Natural killer cell treated with Interleukin-12 subunit alpha and Interleukin-12 subunit beta and Interleukin-15 and Interleukin-18, amount 100 ng/mL, for 72 hours (primary cell): ENCODE measurements at regions not wholly inside any gene's neighbourhood (a gene's known extent, or its start where the extent isn't known, plus 50 kb on each side); places are given as distances from the start of the nearest gene placed in this dataset.

ENCODE experiments used
- ATAC-seq, 2 donors: fragments of 150-1000 bp; cut with Tn5 transposase in 1 of 2; sonication (Bioruptor Pico), chemical (Tn5 transposase) in 1 of 2; 2 replicates each; pipeline ENCODE4 v1.10.0; 2021
- DNase-seq: peaks from one replicate; pipeline ENCODE4 v3.0.0; 2022; ENCODE audit warnings: low spot score
- H3K27ac Mint-ChIP-seq, 2 donors: 1 replicate in 1 of 2; 2 replicates in 1 of 2; pipeline ENCODE4 v1.8.0; 2022; ENCODE audit warnings: mixed read lengths in 2 of 2, mild to moderate bottlenecking in 1 of 2, moderate library complexity in 1 of 2
- H3K27me3 Mint-ChIP-seq, 2 donors: 1 replicate in 1 of 2; 2 replicates in 1 of 2; pipeline ENCODE4 v1.8.0; 2022; ENCODE audit warnings: mixed read lengths in 2 of 2
- H3K36me3 Mint-ChIP-seq: one replicate; pipeline ENCODE4 v1.8.0; 2022; ENCODE audit warnings: mixed read lengths
- H3K4me1 Mint-ChIP-seq, 2 donors: 1 replicate in 1 of 2; 2 replicates in 1 of 2; pipeline ENCODE4 v1.8.0; 2022; ENCODE audit warnings: low read depth in 2 of 2, mixed read lengths in 2 of 2, mild to moderate bottlenecking in 1 of 2
- H3K4me3 Mint-ChIP-seq: one replicate; pipeline ENCODE4 v1.8.0; 2022; ENCODE audit warnings: mixed read lengths
- H3K9me3 Mint-ChIP-seq: 2 replicates; pipeline ENCODE4 v1.8.0; 2022; ENCODE audit warnings: mixed read lengths

DNA sequence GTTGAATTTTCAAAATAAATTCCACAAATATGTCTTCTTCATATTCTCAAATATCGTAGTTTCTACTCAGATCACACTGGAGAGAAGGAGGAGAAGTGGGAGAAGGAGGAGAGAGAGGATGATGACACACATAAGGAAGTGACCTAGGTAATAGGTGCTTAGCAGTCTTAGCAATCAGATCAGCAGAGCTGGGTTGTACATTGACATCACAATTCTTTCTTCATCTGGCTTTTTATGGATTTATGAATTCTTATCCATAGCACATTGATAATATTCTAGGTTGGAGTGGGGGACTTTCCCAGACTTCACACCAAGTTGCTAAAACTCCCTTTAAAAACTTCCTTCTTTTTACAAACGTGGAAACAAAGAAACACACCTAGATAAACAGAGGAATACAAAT is 86.9 kb downstream of the FGF9 start:
- H3K36me3 Mint-ChIP-seq = no peaks in the 10 kb centered on the region
- no peak overlapping the region for H3K4me3 Mint-ChIP-seq
- H3K27me3 Mint-ChIP-seq = peaks cover 10 to 26% of the 10 kb centered on the region in 2 donors
- H3K4me1 Mint-ChIP-seq = no peaks in the 10 kb centered on the region
- ATAC-seq (no peak), DNase-seq (no peak)
- no peaks in the 10 kb centered on the region for H3K9me3 Mint-ChIP-seq
- no peak overlapping the region for H3K27ac Mint-ChIP-seq

DNA sequence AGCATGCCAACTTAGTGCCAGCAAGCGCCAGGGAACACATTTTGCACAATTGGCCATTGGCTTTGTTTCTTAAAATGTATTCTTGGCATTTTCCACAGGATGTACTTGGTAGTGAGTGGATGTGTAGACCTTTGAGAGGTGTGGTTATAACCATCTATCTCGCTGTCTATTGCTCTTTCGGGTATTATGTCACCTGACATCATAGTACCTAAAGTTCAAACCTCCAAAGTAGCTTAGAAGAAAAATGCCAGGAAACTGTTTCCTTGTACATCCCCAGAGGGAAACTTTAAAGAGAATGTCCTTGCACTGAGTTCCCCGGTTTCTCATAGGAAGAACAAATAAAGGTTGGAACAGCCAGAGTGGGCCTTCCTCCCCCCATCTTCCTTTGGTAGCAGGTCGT is 87.6 kb downstream of the FGF9 start:
- DNase-seq = no peak
- ATAC-seq = no peak
- Mint-ChIP-seq H3K27ac (no peak overlapping the region), H3K4me3 (no peak overlapping the region), H3K36me3 (no peaks in the 10 kb centered on the region), H3K27me3 (peaks cover 7 to 23% of the 10 kb centered on the region in 2 donors), H3K4me1 (no peaks in the 10 kb centered on the region), H3K9me3 (no peaks in the 10 kb centered on the region)

DNA sequence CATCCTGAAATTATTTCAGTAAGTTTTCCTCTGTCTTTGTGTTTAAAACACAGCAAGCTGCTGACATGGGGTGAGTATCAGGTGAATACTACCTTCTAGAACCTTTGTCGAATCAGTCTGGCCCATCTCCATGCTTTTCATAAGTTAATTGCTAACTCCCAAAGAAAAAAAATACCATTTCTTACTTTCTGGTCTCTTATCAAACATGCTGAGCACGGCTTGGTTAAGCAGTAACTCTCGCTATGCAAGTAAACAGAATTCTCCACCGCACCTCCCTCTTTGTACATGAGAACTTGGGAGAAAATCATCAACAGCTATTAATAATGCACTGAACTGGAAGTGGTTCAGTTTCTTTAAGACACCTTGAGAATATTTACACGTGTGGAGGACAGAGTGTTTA is 88.6 kb downstream of the FGF9 start:
- no peak for ATAC-seq
- no peak overlapping the region for H3K4me3 Mint-ChIP-seq
- H3K36me3 Mint-ChIP-seq = no peaks in the 10 kb centered on the region
- DNase-seq = no peak
- H3K27me3 Mint-ChIP-seq = peaks cover 5 to 17% of the 10 kb centered on the region in 2 donors
- no peaks in the 10 kb centered on the region for H3K4me1 Mint-ChIP-seq
- no peak overlapping the region for H3K27ac Mint-ChIP-seq
- no peaks in the 10 kb centered on the region for H3K9me3 Mint-ChIP-seq

DNA sequence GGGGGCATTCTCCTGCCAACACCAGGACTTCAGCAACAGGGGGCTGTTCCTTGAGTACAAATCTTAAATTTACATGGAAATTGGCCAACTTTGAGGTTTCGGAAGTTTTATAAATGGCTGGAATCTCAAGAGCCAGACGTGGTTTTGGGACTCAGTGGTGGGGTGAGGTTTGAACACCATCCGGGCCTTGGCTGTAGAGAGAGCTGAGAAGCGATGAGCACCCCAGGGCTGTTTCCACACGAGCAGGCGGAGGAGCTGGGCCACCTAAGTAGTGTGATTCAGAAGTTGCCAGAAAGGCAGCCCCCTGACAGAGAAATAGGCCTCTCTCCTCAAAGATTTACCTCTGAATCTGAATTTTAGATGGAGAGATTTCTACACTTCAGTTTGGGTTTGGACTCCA is 89.0 kb downstream of the FGF9 start:
- no peaks in the 10 kb centered on the region for H3K9me3 Mint-ChIP-seq
- peaks cover 5 to 17% of the 10 kb centered on the region in 2 donors for H3K27me3 Mint-ChIP-seq
- H3K4me1 Mint-ChIP-seq = no peaks in the 10 kb centered on the region
- DNase-seq = no peak
- ATAC-seq = no peak
- H3K4me3 Mint-ChIP-seq = no peak overlapping the region
- H3K27ac Mint-ChIP-seq = no peak overlapping the region
- H3K36me3 Mint-ChIP-seq = no peaks in the 10 kb centered on the region

DNA sequence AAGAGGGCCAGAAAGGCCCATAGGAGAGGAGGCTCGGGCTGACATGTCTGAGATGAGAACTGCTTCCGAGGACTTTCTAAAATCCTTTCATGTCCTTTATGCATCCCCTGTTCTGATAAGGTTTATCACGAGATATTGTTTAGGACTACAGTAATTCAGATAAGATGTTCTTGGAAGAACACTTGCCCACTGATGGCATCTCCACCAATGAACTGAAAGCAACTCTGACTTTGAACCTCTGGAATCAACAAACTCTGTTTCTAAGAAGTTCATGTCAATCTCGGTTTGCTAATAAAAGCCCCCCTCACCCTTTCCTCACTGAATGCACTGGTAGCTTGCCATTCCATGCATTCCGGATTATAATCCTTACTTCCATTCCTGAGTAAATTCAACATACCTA is 90.9 kb downstream of the FGF9 start:
- ATAC-seq (no peak), DNase-seq (no peak)
- Mint-ChIP-seq H3K9me3 (no peaks in the 10 kb centered on the region), H3K27me3 (peaks cover 9 to 25% of the 10 kb centered on the region in 2 donors), H3K36me3 (no peaks in the 10 kb centered on the region), H3K4me3 (no peak overlapping the region), H3K27ac (no peak overlapping the region), H3K4me1 (no peaks in the 10 kb centered on the region)

DNA sequence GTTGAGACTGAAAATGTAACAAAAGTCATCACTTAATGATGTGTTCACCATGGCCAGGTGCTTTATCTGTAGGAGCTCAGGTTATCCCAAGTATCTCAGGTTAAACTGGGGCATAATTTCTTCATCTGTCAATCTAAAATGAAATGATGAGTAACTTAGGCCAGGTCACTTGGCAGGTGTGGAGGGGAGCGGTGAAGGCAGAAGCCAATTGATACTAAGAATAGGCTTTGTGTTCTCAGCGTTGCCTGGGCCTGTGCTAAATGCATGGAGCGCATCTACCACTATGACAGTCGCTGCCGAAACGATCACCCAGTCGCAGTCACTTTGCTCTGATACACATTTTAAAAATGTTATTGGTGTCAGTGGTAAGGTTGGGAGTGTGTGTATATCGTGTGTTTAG is 91.6 kb downstream of the FGF9 start:
- ATAC-seq = no peak
- Mint-ChIP-seq H3K36me3 (no peaks in the 10 kb centered on the region), H3K4me1 (no peaks in the 10 kb centered on the region), H3K9me3 (no peaks in the 10 kb centered on the region), H3K4me3 (no peak overlapping the region), H3K27me3 (peaks cover 11 to 27% of the 10 kb centered on the region in 2 donors), H3K27ac (no peak overlapping the region)
- DNase-seq = no peak

DNA sequence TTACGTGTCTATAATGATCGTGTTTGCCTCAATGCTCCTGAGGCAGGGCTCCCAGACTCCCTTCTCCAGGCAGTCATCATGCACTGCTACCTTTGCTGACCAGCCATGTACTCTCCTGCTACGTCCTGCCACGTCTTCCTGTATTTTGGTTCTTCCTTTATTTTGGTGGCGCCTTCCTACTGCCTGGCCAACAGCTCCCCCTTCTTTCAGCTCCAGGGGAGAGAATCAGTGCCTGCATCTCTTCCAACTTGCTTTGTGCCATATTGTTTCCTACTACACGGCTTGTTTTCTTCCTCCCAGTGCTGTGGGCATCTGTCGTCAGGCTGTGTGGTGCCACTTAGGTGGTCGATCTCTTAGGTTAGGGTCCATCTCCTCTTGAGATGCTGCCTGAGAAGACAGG is 96.2 kb downstream of the FGF9 start:
- Mint-ChIP-seq H3K4me3 (no peak overlapping the region), H3K9me3 (peaks cover 4% of the 10 kb centered on the region), H3K36me3 (peaks cover 7% of the 10 kb centered on the region), H3K27ac (no peak overlapping the region), H3K27me3 (peaks cover 11 to 41% of the 10 kb centered on the region in 2 donors), H3K4me1 (no peaks in the 10 kb centered on the region)
- no peak for DNase-seq
- no peak for ATAC-seq

DNA sequence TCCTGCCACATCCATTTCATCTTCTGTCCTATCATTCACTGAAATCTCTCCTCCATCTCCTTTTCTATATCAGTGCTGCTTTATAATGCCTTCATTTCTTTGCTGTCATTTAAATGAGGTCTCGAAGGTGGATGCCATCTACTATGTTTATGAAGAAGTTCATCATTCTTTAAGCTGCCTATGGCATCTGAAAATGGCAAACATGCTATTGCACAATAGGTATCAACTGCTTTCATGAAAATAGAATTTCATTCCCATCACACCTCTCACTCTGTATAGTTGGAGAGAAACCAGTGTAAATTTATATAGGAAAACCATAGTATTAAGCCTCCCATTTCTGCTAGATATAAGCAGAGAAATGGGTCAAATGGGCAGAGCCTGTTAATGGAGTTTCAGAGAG is 100.2 kb downstream of the FGF9 start:
- Mint-ChIP-seq H3K4me3 (no peak overlapping the region), H3K9me3 (peaks cover 7% of the 10 kb centered on the region), H3K4me1 (no peaks in the 10 kb centered on the region), H3K36me3 (peaks cover 7% of the 10 kb centered on the region), H3K27me3 (peaks cover 9 to 43% of the 10 kb centered on the region in 2 donors), H3K27ac (no peak overlapping the region)
- ATAC-seq = no peak
- no peak for DNase-seq

DNA sequence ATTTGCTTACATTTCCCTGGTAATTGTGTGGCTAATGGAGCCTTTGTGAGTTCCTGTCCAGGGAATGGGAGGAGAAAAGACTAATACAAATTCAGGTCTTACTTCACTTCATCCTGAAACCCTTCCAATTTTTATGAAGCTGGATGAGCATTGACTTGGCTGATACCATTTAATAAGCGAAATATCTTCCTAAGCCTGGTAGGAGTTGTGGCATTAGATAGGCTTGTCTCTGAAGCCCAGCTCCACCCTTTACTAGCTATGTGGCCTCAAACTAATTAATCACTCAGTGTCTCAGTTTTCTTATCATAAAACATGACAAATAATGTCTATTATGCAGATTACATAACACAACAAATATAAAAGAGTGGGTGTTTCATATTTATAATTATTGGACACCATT is 106.3 kb downstream of the FGF9 start:
- peaks cover 8% of the 10 kb centered on the region for H3K9me3 Mint-ChIP-seq
- H3K4me1 Mint-ChIP-seq = no peaks in the 10 kb centered on the region
- H3K4me3 Mint-ChIP-seq = no peak overlapping the region
- no peak for DNase-seq
- ATAC-seq = no peak
- H3K27ac Mint-ChIP-seq = no peak overlapping the region
- peaks cover 4 to 21% of the 10 kb centered on the region in 2 donors for H3K27me3 Mint-ChIP-seq
- no peaks in the 10 kb centered on the region for H3K36me3 Mint-ChIP-seq

DNA sequence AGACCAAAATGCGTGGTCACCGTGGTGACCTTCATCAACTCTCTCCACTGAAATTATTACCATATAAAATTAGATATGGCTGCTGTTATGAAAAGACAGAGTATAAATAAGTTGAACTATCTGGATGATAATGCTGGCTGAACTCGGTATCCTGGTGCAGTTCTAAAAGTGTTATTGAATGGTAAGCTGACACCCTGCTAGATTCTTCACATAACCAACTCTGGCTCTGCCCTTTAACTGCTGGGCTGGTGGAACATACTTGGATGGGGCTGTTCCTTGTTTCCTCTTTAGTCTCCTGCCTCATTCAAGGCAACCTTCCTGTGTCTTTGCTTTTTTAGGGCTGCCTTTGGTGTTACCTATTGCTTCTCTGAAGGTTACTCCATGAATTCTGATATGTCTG is 106.9 kb downstream of the FGF9 start:
- Mint-ChIP-seq H3K4me3 (no peak overlapping the region), H3K4me1 (no peaks in the 10 kb centered on the region), H3K27me3 (peaks cover 4 to 20% of the 10 kb centered on the region in 2 donors), H3K27ac (no peak overlapping the region), H3K36me3 (no peaks in the 10 kb centered on the region), H3K9me3 (peaks cover 8% of the 10 kb centered on the region)
- ATAC-seq = no peak
- DNase-seq = no peak

DNA sequence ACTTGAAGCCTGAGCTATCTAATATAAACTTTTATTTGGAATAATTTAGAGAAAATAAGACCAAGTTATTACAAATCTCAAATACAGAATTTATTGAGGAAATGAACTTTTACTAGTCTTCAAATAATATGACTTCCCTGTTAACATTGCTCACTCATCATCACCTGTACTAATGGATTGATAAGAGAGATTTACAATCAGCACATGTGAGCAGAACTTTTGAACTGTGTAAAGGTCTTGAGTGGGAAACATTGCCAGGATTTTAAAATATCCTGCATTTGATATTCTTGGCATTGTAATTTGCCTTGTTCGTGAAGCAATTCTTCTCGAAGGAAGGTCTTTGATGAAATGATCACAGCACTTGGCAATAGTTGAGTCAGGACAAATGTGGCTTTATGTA is 111.9 kb downstream of the FGF9 start:
- peaks cover 5 to 34% of the 10 kb centered on the region in 2 donors for H3K27me3 Mint-ChIP-seq
- no peaks in the 10 kb centered on the region for H3K36me3 Mint-ChIP-seq

DNA sequence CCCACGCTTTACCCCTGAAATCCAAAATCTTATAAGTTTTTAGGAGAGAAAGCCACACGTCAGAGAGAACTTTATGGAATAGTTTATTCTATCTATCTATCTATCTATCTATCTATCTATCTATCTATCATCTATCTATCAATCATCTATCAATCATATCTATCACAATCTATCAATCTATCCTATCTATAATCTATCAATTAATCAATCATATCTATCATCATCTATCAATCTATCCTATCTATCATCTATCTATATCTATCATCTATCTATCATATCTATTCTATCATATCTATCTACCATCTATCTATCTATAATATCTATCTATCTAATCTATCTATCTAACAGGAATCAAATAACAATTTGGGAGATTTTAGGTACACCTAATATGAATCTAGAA is 115.1 kb downstream of the FGF9 start:
- no peaks in the 10 kb centered on the region for H3K4me1 Mint-ChIP-seq
- no peaks in the 10 kb centered on the region for H3K9me3 Mint-ChIP-seq
- ATAC-seq = no peak
- no peaks in the 10 kb centered on the region for H3K36me3 Mint-ChIP-seq
- H3K4me3 Mint-ChIP-seq = no peak overlapping the region
- H3K27ac Mint-ChIP-seq = no peak overlapping the region
- no peak for DNase-seq
- peaks cover 11 to 26% of the 10 kb centered on the region in 2 donors for H3K27me3 Mint-ChIP-seq

More for the DNA sequence above, 111.9 kb downstream of the FGF9 start:
- no peak overlapping the region for H3K27ac Mint-ChIP-seq
- DNase-seq (no peak), ATAC-seq (no peak)
- H3K4me1 Mint-ChIP-seq = no peaks in the 10 kb centered on the region
- H3K9me3 Mint-ChIP-seq = peaks cover 5% of the 10 kb centered on the region
- no peak overlapping the region for H3K4me3 Mint-ChIP-seq

DNA sequence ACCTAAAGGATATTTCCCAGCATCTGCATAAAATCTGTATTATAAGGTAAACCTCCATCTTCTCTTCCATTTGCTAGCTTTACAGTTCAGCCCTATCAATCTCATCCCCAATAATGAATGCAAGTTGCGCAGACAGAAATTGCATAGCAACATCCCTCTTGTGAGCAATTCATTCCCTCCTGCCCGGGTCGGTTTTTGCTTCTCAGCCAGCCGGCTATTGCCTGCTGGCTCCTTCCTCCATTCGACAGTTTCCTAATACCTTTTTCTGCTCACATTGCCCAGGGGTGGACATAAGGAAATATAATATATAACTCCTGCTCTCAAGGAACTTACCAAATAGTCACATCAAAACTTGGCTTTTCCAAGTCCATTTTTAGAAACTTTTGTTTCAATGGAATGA is 125.2 kb downstream of the FGF9 start:
- H3K27me3 Mint-ChIP-seq = peaks cover 10 to 14% of the 10 kb centered on the region in 2 donors
- ATAC-seq = no peak
- no peak for DNase-seq
- no peaks in the 10 kb centered on the region for H3K4me1 Mint-ChIP-seq
- H3K36me3 Mint-ChIP-seq = no peaks in the 10 kb centered on the region
- H3K27ac Mint-ChIP-seq = no peak overlapping the region
- H3K4me3 Mint-ChIP-seq = no peak overlapping the region
- no peaks in the 10 kb centered on the region for H3K9me3 Mint-ChIP-seq

DNA sequence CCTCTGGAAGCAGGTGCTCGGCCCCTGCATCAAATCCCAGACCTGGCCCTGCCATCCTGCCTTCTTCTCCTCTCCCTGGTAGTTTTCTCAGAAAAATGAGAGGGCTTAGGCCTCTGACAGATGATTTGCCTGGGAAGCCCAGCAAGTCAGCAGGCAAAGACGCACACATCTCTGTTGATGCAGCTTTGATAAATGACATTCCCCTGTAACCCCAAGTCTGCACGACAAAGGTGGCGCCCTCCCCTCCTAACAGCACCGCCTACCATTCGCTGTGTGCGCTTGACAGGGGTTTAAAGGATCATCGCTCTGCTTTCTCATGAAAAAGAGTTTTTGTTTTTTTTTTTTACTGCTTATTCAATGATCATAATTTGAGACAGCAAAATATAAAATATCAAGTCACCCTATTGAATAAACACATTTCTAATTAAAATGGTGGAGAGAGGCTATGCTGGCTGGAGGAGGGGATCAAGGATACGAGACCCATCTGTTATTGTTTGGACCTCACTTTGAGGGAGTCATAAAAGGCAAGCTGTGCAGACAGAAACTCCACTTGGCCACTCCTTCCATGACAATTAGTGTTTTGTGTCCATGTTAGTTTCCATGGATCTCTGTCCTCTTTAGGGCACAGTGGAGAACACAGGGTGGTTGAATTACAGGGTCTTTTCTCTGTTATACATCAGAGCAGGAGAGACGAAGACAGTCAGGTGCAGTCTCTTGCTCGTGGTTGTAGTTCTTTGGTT is 126.1 kb downstream of the FGF9 start:
- no peaks in the 10 kb centered on the region for H3K9me3 Mint-ChIP-seq
- H3K36me3 Mint-ChIP-seq = no peaks in the 10 kb centered on the region
- no peak overlapping the region for H3K27ac Mint-ChIP-seq

DNA sequence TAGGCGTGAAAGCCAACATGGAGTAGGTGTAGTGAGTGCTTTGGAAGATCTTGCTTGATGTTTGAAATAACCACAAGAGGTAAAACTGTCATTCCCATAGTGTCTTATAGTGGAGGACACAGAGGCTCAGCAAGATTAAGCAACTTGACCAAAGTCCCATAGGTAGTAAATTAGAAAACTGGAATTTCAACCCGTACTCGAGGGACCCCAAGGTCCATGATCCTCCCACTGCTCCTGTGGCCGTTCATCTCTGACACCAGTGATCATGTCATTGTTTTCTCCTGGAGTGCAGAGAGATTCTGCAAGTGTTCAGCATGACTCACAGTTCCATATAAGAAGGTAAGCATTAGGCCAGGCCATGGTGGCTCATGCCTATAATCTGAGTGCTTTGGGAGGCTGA is 126.9 kb downstream of the FGF9 start:
- Mint-ChIP-seq H3K4me1 (no peaks in the 10 kb centered on the region), H3K36me3 (no peaks in the 10 kb centered on the region), H3K27ac (no peak overlapping the region), H3K9me3 (no peaks in the 10 kb centered on the region), H3K4me3 (no peak overlapping the region), H3K27me3 (peaks cover 16 to 18% of the 10 kb centered on the region in 2 donors)
- DNase-seq = no peak
- no peak for ATAC-seq

More for the DNA sequence above, 126.1 kb downstream of the FGF9 start:
- ATAC-seq = no peak
- Mint-ChIP-seq H3K4me3 (no peak overlapping the region), H3K4me1 (no peaks in the 10 kb centered on the region), H3K27me3 (peaks cover 15 to 16% of the 10 kb centered on the region in 2 donors)
- DNase-seq = no peak
